IMR-90 (cell line): ENCODE measurements at regions not wholly inside any gene's neighbourhood (a gene's known extent, or its start where the extent isn't known, plus 50 kb on each side); places are given as distances from the start of the nearest gene placed in this dataset.

Source experiments
- ATAC-seq: fragments of 200-7000 bp; cut with Tn5 transposase; 2 replicates; pipeline ENCODE4 v1.9.1; 2020; ENCODE audit warnings: low read depth, mild to moderate bottlenecking, moderate library complexity
- BruUV-seq: library from RNA; stranded (reverse); fragments of 400-500 nt; replicated peaks from 2 replicates; lab custom pipeline; 2021; lab: Mats Ljungman, UMichigan
- CTCF ChIA-PET: fragments of 300-600 bp; formaldehyde crosslinking; extraction: SDS; loops from one replicate; lab custom pipeline; 2021; ENCODE audit warnings: antibody characterized with exemption; lab: Yijun Ruan, JAX
- POLR2A ChIA-PET: fragments of 300-600 bp; sonication (Branson Sonifier 250); formaldehyde crosslinking; loops from one replicate; lab custom pipeline; 2022; ENCODE audit warnings: antibody characterized with exemption; ENCODE audit not compliant: unreplicated experiment; lab: Charles Lee
- DNase-seq: peaks from one replicate; pipeline ENCODE4 v3.0.0; 2013
- H2AFZ ChIP-seq: replicated peaks from 2 replicates; pipeline ENCODE3; 2013; ENCODE audit warnings: low read length, mild to moderate bottlenecking; ENCODE audit not compliant: poor library complexity
- H2AK5ac ChIP-seq: 2 replicates; pipeline ENCODE4 v1.6.1; 2013; ENCODE audit warnings: low read depth, low read length, inconsistent platforms
- H2AK9ac ChIP-seq: replicated peaks from 2 replicates; pipeline ENCODE3; 2013; ENCODE audit warnings: mild to moderate bottlenecking, low read depth, low read length, moderate library complexity; ENCODE audit not compliant: poor library complexity
- H2BK120ac ChIP-seq: 2 replicates; pipeline ENCODE4 v1.6.1; 2013; ENCODE audit warnings: low read depth, low read length, inconsistent platforms
- H2BK15ac ChIP-seq: 3 replicates; pipeline ENCODE4 v1.6.1; 2013; ENCODE audit warnings: low read depth, low read length, inconsistent platforms
- H2BK20ac ChIP-seq: 2 replicates; pipeline ENCODE4 v1.6.1; 2013; ENCODE audit warnings: low read depth, mild to moderate bottlenecking, inconsistent platforms, low read length, moderate library complexity
- H2BK5ac ChIP-seq: 2 replicates; pipeline ENCODE4 v1.6.1; 2013; ENCODE audit warnings: mild to moderate bottlenecking, low read depth, low read length, inconsistent platforms; ENCODE audit not compliant: poor library complexity, severe bottlenecking
- H3K14ac ChIP-seq: replicated peaks from 2 replicates; pipeline ENCODE4 v1.6.1; 2013; ENCODE audit warnings: low read depth, low read length, inconsistent platforms
- H3K18ac ChIP-seq: 2 replicates; pipeline ENCODE4 v1.6.1; 2013; ENCODE audit warnings: low read depth, low read length, control low read depth
- H3K23ac ChIP-seq: 2 replicates; pipeline ENCODE4 v1.6.1; 2013; ENCODE audit warnings: low read depth, low read length, inconsistent platforms
- H3K27ac ChIP-seq: 2 replicates; pipeline ENCODE4 v1.5.1; 2013; ENCODE audit warnings: mild to moderate bottlenecking, control low read depth, low read length; ENCODE audit not compliant: insufficient read depth
- H3K27me3 ChIP-seq: 2 replicates; pipeline ENCODE4 v1.6.1; 2013; ENCODE audit warnings: low read length; ENCODE audit not compliant: control insufficient read depth, insufficient read depth
- H3K36me3 ChIP-seq: 2 replicates; pipeline ENCODE4 v1.6.1; 2013; ENCODE audit warnings: low read length, mixed read lengths; ENCODE audit not compliant: control insufficient read depth, insufficient read depth
- H3K4ac ChIP-seq: 2 replicates; pipeline ENCODE4 v1.6.1; 2013; ENCODE audit warnings: low read depth, low read length, inconsistent platforms
- H3K4me1 ChIP-seq: 2 replicates; pipeline ENCODE4 v1.6.1; 2013; ENCODE audit warnings: low read length, mixed read lengths; ENCODE audit not compliant: control insufficient read depth, insufficient read depth
- H3K4me2 ChIP-seq: 2 replicates; pipeline ENCODE4 v1.6.1; 2013; ENCODE audit warnings: low read depth, mild to moderate bottlenecking, control low read depth, low read length, moderate library complexity
- H3K4me3 ChIP-seq: 2 replicates; pipeline ENCODE4 v1.5.1; 2013; ENCODE audit warnings: low read depth, mild to moderate bottlenecking, control low read depth, low read length, moderate library complexity; ENCODE audit not compliant: insufficient read depth
- H3K56ac ChIP-seq: 2 replicates; pipeline ENCODE4 v1.6.1; 2013; ENCODE audit warnings: low read length, inconsistent platforms; ENCODE audit not compliant: insufficient read depth; ENCODE audit errors: extremely low read depth
- H3K79me1 ChIP-seq, 2 experiments: 2 replicates each; pipeline ENCODE4 v1.6.1; 2013; ENCODE audit warnings: low read length in 2 of 2, inconsistent platforms in 1 of 2, low read depth in 1 of 2
- H3K9ac ChIP-seq: 2 replicates; pipeline ENCODE4 v1.6.1; 2013; ENCODE audit warnings: low read depth, low read length, control low read depth
- H3K9me1 ChIP-seq: 2 replicates; pipeline ENCODE4 v1.6.1; 2013; ENCODE audit warnings: low read length, inconsistent platforms; ENCODE audit not compliant: insufficient read depth
- H3K9me3 ChIP-seq: 2 replicates; pipeline ENCODE4 v1.6.1; 2013; ENCODE audit warnings: low read length; ENCODE audit not compliant: control insufficient read depth, insufficient read depth
- H4K20me1 ChIP-seq: 2 replicates; pipeline ENCODE4 v1.6.1; 2013; ENCODE audit warnings: low read length, inconsistent platforms; ENCODE audit not compliant: insufficient read depth
- H4K5ac ChIP-seq: 2 replicates; pipeline ENCODE4 v1.6.1; 2013; ENCODE audit warnings: mild to moderate bottlenecking, low read depth, low read length, control low read depth
- H4K8ac ChIP-seq, 2 experiments: 2 replicates each; pipeline ENCODE4 v1.6.1; 2013; ENCODE audit warnings: low read depth in 2 of 2, low read length in 2 of 2, control low read depth in 1 of 2, inconsistent platforms in 1 of 2
- H4K91ac ChIP-seq: 2 replicates; pipeline ENCODE4 v1.6.1; 2013; ENCODE audit warnings: low read depth, low read length, inconsistent platforms; ENCODE audit not compliant: insufficient read depth
- BHLHE40 ChIP-seq: fragments of 150-350 bp; IDR thresholded peaks from 2 replicates; pipeline ENCODE4 v1.6.1; 2016; ENCODE audit warnings: mild to moderate bottlenecking, low read depth, low read length
- CEBPB ChIP-seq: IDR thresholded peaks from 2 replicates; pipeline ENCODE4 v1.6.1; 2012; ENCODE audit warnings: low read depth, low read length, improper control_type of control experiment
- FOS ChIP-seq: fragments of 150-350 bp; IDR thresholded peaks from 2 replicates; pipeline ENCODE4 v1.6.1; 2016; ENCODE audit warnings: low read depth, low read length
- MAFK ChIP-seq: IDR thresholded peaks from 2 replicates; pipeline ENCODE4 v1.6.1; 2012; ENCODE audit warnings: low read depth, low read length, improper control_type of control experiment
- MAZ ChIP-seq: IDR thresholded peaks from 2 replicates; pipeline ENCODE4 v1.6.1; 2012; ENCODE audit warnings: low read depth, mild to moderate bottlenecking, low read length, improper control_type of control experiment, moderate library complexity, borderline replicate concordance
- MXI1 ChIP-seq: IDR thresholded peaks from 2 replicates; pipeline ENCODE4 v1.6.1; 2012; ENCODE audit warnings: low read depth, mild to moderate bottlenecking, low read length, moderate library complexity, borderline replicate concordance
- RAD21 ChIP-seq: IDR thresholded peaks from 2 replicates; pipeline ENCODE4 v1.6.1; 2012; ENCODE audit warnings: low read length, improper control_type of control experiment
- SMC3 ChIP-seq: fragments of 150-350 bp; IDR thresholded peaks from 2 replicates; pipeline ENCODE4 v1.6.1; 2016; ENCODE audit warnings: low read depth, mild to moderate bottlenecking, antibody characterized with exemption, low read length, moderate library complexity
- WGBS, 2 experiments: methylation state at CpG; one replicate each; pipeline versions ENCODE4 v1.1.5 to v1.1.7; 2013; ENCODE audit warnings: missing lambda C conversion rate in 2 of 2; ENCODE audit not compliant: insufficient read length in 1 of 2; ENCODE audit errors: extremely low coverage in 2 of 2; 5-methylcytosine and 5-hydroxymethylcytosine counted together
- dilution Hi-C: fragments of 300-500 bp; cut with HindIII; formaldehyde crosslinking; loops from one replicate; pipeline ENCODE4 v1.14.3; 2018; ENCODE audit warnings: low sequenced_read_pairs; ENCODE audit not compliant: unreplicated experiment
- in situ Hi-C: fragments of 300-500 bp; cut with MboI; formaldehyde crosslinking; loops from 3 replicates; pipeline ENCODE4 v1.14.3; 2019; ENCODE audit warnings: low sequenced_read_pairs, inconsistent platforms, mixed read lengths
- intact Hi-C: fragments of 100-400 bp; cut with micrococcal nuclease; formaldehyde crosslinking; loops from 2 replicates; pipeline ENCODE4 v1.10.0; 2022
- TF ChIP-seq, protein P1 (sequence below): fragments of 150-350 bp; IDR thresholded peaks from 2 replicates; pipeline ENCODE4 v1.6.1; 2016; ENCODE audit warnings: low read depth, mild to moderate bottlenecking, low read length, moderate library complexity, borderline replicate concordance
- TF ChIP-seq, protein P2 (sequence below): fragments of 150-350 bp; IDR thresholded peaks from 2 replicates; pipeline ENCODE4 v1.6.1; 2017; ENCODE audit warnings: mild to moderate bottlenecking, antibody characterized with exemption, low read length, low read depth

DNA sequence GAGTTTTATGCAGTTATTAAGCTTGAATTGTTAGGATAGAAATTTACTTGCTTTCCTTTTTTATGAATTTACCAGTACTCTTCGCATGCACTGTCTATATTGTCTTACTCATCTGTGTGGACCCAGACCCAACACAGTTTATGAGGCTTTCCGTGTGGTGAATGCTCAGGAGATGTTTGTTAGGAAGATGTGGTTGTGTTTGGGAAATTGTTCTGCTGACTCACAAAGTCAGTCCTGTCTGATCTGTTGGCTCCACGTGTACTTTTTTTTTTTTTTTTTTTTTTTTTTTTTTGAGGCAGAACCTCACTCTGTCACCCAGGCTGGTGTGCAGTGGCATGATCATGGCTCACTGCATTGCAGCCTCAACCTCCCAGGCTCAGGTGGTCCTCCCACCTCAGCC is 532.5 kb downstream of the LMO7 start:
- Histone ChIP-seq H3K9ac (no peak overlapping the region), H3K18ac (no peak overlapping the region; the same call in 1 of the 2 replicates), H2BK5ac (no peak overlapping the region), H2BK120ac (no peak overlapping the region), H3K9me1 (no peaks in the 10 kb centered on the region), H3K56ac (no peak overlapping the region), H3K23ac (no peak overlapping the region), H3K14ac (no peak overlapping the region), H3K4ac (no peak overlapping the region), H2BK20ac (no peak overlapping the region), H4K5ac (no peak overlapping the region), H3K27ac (no peak overlapping the region), H2AFZ (no peak overlapping the region), H3K9me3 (no peaks in the 10 kb centered on the region), H3K4me1 (no peaks in the 10 kb centered on the region), H3K79me1 (no peaks in the 10 kb centered on the region), H4K91ac (no peak overlapping the region), H3K27me3 (no peaks in the 10 kb centered on the region; the same call in 1 of the 2 replicates), H3K36me3 (no peaks in the 10 kb centered on the region), H4K20me1 (no peaks in the 10 kb centered on the region), H2BK15ac (no peak overlapping the region), H3K4me3 (no peak overlapping the region), H3K4me2 (no peak overlapping the region), H4K8ac (no peak overlapping the region), H2AK9ac (no peak overlapping the region), H2AK5ac (no peak overlapping the region)
- TF ChIP-seq SMC3, result no peak
- TF ChIP-seq FOS, result no peak
- TF ChIP-seq, protein P1, sequence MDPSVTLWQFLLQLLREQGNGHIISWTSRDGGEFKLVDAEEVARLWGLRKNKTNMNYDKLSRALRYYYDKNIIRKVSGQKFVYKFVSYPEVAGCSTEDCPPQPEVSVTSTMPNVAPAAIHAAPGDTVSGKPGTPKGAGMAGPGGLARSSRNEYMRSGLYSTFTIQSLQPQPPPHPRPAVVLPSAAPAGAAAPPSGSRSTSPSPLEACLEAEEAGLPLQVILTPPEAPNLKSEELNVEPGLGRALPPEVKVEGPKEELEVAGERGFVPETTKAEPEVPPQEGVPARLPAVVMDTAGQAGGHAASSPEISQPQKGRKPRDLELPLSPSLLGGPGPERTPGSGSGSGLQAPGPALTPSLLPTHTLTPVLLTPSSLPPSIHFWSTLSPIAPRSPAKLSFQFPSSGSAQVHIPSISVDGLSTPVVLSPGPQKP, result no peak
- TF ChIP-seq CEBPB, result no peak
- no peak for TF ChIP-seq RAD21
- TF ChIP-seq BHLHE40, result no peak
- no peak for TF ChIP-seq MAFK
- TF ChIP-seq MAZ, result no peak
- no peak for TF ChIP-seq MXI1
- TF ChIP-seq, protein P2, sequence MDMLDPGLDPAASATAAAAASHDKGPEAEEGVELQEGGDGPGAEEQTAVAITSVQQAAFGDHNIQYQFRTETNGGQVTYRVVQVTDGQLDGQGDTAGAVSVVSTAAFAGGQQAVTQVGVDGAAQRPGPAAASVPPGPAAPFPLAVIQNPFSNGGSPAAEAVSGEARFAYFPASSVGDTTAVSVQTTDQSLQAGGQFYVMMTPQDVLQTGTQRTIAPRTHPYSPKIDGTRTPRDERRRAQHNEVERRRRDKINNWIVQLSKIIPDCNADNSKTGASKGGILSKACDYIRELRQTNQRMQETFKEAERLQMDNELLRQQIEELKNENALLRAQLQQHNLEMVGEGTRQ, result no peak
- dilution Hi-C loops (no loop called here), in situ Hi-C loops (no loop called here), intact Hi-C loops (no loop called here)
- no TSS peak for BruUV-seq
- ATAC-seq, result no peak
- peak; percentile 10 for DNase-seq
- POLR2A ChIA-PET, result no interaction called here
- WGBS, 2 experiments, result no CpG with 5 or more reads among the region's 3 CpGs
- CTCF ChIA-PET, result no interaction called here
